ENCODE measurements at regions not wholly inside any gene's neighbourhood (a gene's known extent, or its start where the extent isn't known, plus 50 kb on each side); places are given as distances from the start of the nearest gene placed in this dataset.

DNA sequence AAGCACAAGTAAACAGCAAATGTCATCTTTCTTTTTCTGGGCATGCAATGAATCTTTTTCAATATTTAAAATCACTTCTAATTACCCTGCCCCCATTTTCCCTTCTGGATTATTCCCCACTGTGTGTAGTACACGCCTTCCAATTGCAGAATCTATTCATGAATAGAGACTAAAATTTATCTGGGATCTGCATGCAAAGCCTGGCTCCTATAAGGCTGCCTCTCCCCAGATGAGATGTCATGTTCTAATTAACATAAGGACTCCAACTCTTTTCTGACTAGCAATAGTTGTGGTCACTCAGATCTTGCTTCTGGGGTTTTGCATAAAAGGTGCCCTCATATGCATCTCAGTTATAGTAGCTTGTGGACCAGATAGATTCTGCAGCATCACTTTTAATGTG, 473.5 kb downstream of the BTG1 start:
- no peaks in the 10 kb centered on the region for H3K9me3 ChIP-seq
- H3K27me3 ChIP-seq (replicated peaks; ENCODE audit: control insufficient read depth, insufficient read depth, low read length): no peaks in the 10 kb centered on the region
- Mint-ChIP-seq H3K36me3 (ENCODE audit: insufficient read depth, unreplicated experiment) (no peaks in the 10 kb centered on the region), H3K4me1 (ENCODE audit: low read depth, unreplicated experiment) (peaks cover 7% of the 10 kb centered on the region), H3K27me3 (ENCODE audit: insufficient read depth, unreplicated experiment) (no peaks in the 10 kb centered on the region), H3K27ac (ENCODE audit: unreplicated experiment) (no peak overlapping the region), H3K4me3 (ENCODE audit: unreplicated experiment) (no peak overlapping the region), H3K9me3 (ENCODE audit: unreplicated experiment) (no peaks in the 10 kb centered on the region)
- DNase-seq: no peak
- TF ChIP-seq, protein P1, sequence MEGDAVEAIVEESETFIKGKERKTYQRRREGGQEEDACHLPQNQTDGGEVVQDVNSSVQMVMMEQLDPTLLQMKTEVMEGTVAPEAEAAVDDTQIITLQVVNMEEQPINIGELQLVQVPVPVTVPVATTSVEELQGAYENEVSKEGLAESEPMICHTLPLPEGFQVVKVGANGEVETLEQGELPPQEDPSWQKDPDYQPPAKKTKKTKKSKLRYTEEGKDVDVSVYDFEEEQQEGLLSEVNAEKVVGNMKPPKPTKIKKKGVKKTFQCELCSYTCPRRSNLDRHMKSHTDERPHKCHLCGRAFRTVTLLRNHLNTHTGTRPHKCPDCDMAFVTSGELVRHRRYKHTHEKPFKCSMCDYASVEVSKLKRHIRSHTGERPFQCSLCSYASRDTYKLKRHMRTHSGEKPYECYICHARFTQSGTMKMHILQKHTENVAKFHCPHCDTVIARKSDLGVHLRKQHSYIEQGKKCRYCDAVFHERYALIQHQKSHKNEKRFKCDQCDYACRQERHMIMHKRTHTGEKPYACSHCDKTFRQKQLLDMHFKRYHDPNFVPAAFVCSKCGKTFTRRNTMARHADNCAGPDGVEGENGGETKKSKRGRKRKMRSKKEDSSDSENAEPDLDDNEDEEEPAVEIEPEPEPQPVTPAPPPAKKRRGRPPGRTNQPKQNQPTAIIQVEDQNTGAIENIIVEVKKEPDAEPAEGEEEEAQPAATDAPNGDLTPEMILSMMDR (IDR thresholded peaks at IDR 0.05; ENCODE audit: insufficient read depth in 1 of 2, low read depth in 1 of 2, low read length in 1 of 2, severe bottlenecking in 1 of 2, unreplicated experiment in 1 of 2): no peak
- H3K4me1 ChIP-seq: peaks cover 7% of the 10 kb centered on the region; the same call in 1 of the 2 replicates
- ChIA-PET CTCF (no interaction called here), POLR2A (no interaction called here)
- no peaks in the 10 kb centered on the region for H3K36me3 ChIP-seq (ENCODE audit: control insufficient read depth, insufficient read depth, low read length)
- no peak overlapping the region for H3K4me3 ChIP-seq (ENCODE audit: low read depth, low read length)
- BruUV-seq (replicated peaks): no TSS peak
- intact Hi-C loops (cut with micrococcal nuclease; ENCODE audit: unreplicated experiment): no loop called here

DNA sequence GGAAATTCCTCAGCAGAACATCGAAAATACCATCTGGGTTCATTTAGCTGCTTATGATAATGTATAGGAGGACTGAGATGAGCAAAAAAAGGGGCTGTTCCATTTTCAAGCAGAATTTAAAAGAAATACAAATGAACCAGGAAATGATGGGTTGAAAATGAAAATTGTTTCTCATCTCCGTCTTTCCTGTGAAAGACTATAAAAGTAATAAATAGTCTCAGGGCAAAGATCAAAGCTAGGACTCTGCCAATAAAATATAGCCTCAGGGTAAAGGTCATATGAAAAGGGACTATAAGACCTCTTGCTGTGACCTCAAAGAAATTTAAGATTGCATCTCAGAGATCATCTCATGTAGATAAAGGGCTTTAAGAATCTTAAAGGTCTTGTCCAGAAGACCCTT, 478.0 kb downstream of the BTG1 start:
- Histone ChIP-seq H3K9me3 (no peaks in the 10 kb centered on the region), H3K4me1 (peaks cover 12% of the 10 kb centered on the region), H3K27me3 (replicated peaks; ENCODE audit: control insufficient read depth, insufficient read depth, low read length) (no peaks in the 10 kb centered on the region), H3K36me3 (ENCODE audit: control insufficient read depth, insufficient read depth, low read length) (no peaks in the 10 kb centered on the region), H3K4me3 (ENCODE audit: low read depth, low read length) (no peak overlapping the region)
- CTCF ChIA-PET: no interaction called here
- H3K27me3 Mint-ChIP-seq (ENCODE audit: insufficient read depth, unreplicated experiment): no peaks in the 10 kb centered on the region
- H3K4me3 Mint-ChIP-seq (ENCODE audit: unreplicated experiment): no peak overlapping the region
- intact Hi-C loops (cut with micrococcal nuclease; ENCODE audit: unreplicated experiment): no loop called here
- POLR2A ChIA-PET: no interaction called here
- no peak overlapping the region for H3K27ac Mint-ChIP-seq (ENCODE audit: unreplicated experiment)
- TF ChIP-seq, protein P1 (IDR thresholded peaks at IDR 0.05; ENCODE audit: insufficient read depth in 1 of 2, low read depth in 1 of 2, low read length in 1 of 2, severe bottlenecking in 1 of 2, unreplicated experiment in 1 of 2): no peak
- peaks cover 16% of the 10 kb centered on the region for H3K4me1 Mint-ChIP-seq (ENCODE audit: low read depth, unreplicated experiment)
- no peak for DNase-seq
- H3K36me3 Mint-ChIP-seq (ENCODE audit: insufficient read depth, unreplicated experiment): no peaks in the 10 kb centered on the region
- H3K9me3 Mint-ChIP-seq (ENCODE audit: unreplicated experiment): no peaks in the 10 kb centered on the region
- BruUV-seq (replicated peaks): no TSS peak

DNA sequence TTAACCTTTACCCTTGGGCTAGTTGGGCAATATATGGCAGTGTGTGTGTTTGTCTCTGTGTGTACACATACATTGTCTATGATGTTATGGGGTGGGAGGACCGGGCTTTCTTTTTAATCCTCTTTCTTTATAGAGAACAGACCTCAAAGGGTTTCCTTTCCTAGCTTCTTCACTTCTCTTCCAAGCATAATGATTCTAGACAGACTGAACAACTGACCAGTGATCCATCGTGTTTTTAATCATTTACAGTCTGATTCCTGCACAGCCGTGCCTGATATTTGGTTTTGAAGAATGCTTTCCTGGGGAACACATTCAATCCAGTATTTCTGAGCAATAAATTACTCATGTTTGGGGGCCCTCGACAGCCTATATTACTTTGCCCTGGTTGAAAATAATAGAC, 481.1 kb upstream of the DCN start:
- Histone ChIP-seq H3K4me3 (ENCODE audit: low read depth, low read length) (no peak overlapping the region), H3K4me1 (peaks cover 12% of the 10 kb centered on the region), H3K36me3 (ENCODE audit: control insufficient read depth, insufficient read depth, low read length) (no peaks in the 10 kb centered on the region), H3K9me3 (no peaks in the 10 kb centered on the region), H3K27me3 (replicated peaks; ENCODE audit: control insufficient read depth, insufficient read depth, low read length) (no peaks in the 10 kb centered on the region)
- intact Hi-C loops (cut with micrococcal nuclease; ENCODE audit: unreplicated experiment): no loop called here
- Mint-ChIP-seq H3K36me3 (ENCODE audit: insufficient read depth, unreplicated experiment) (no peaks in the 10 kb centered on the region), H3K27me3 (ENCODE audit: insufficient read depth, unreplicated experiment) (no peaks in the 10 kb centered on the region), H3K4me1 (ENCODE audit: low read depth, unreplicated experiment) (peaks cover 16% of the 10 kb centered on the region), H3K9me3 (ENCODE audit: unreplicated experiment) (no peaks in the 10 kb centered on the region), H3K27ac (ENCODE audit: unreplicated experiment) (no peak overlapping the region), H3K4me3 (ENCODE audit: unreplicated experiment) (no peak overlapping the region)
- TF ChIP-seq, protein P1 (IDR thresholded peaks at IDR 0.05; ENCODE audit: insufficient read depth in 1 of 2, low read depth in 1 of 2, low read length in 1 of 2, severe bottlenecking in 1 of 2, unreplicated experiment in 1 of 2): no peak
- POLR2A ChIA-PET: no interaction called here
- CTCF ChIA-PET: no interaction called here
- no TSS peak for BruUV-seq (replicated peaks)
- DNase-seq: no peak
